ENCODE measurements at regions not wholly inside any gene's neighbourhood (a gene's known extent, or its start where the extent isn't known, plus 50 kb on each side); places are given as distances from the start of the nearest gene placed in this dataset.

DNA sequence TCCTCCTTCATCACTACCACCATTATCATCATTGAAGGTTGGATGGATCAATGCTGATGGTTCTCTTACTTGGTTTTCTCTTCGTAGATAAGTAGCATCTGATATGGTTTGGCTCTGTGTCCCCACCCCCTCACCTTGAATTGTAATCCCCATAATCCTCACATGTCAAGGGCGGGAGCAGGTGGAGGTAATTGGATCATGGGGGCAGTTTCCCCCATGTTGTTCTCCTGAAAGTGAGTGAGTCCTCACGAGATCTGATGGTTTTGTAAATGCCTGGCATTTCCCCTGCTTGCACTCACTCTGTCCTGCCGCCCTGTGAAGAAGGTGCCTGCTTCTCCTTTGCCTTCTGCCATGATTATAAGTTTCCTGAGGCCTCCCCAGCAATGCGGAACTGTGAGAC, 172.4 kb upstream of the PWP1 start:
- TF ChIP-seq, protein P1, sequence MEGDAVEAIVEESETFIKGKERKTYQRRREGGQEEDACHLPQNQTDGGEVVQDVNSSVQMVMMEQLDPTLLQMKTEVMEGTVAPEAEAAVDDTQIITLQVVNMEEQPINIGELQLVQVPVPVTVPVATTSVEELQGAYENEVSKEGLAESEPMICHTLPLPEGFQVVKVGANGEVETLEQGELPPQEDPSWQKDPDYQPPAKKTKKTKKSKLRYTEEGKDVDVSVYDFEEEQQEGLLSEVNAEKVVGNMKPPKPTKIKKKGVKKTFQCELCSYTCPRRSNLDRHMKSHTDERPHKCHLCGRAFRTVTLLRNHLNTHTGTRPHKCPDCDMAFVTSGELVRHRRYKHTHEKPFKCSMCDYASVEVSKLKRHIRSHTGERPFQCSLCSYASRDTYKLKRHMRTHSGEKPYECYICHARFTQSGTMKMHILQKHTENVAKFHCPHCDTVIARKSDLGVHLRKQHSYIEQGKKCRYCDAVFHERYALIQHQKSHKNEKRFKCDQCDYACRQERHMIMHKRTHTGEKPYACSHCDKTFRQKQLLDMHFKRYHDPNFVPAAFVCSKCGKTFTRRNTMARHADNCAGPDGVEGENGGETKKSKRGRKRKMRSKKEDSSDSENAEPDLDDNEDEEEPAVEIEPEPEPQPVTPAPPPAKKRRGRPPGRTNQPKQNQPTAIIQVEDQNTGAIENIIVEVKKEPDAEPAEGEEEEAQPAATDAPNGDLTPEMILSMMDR (IDR thresholded peaks at IDR 0.05), result no peak
- TF ChIP-seq POLR2A (IDR thresholded peaks at IDR 0.05), result no peak
